ENCODE measurements at regions not wholly inside any gene's neighbourhood (a gene's known extent, or its start where the extent isn't known, plus 50 kb on each side); places are given as distances from the start of the nearest gene placed in this dataset.

DNA sequence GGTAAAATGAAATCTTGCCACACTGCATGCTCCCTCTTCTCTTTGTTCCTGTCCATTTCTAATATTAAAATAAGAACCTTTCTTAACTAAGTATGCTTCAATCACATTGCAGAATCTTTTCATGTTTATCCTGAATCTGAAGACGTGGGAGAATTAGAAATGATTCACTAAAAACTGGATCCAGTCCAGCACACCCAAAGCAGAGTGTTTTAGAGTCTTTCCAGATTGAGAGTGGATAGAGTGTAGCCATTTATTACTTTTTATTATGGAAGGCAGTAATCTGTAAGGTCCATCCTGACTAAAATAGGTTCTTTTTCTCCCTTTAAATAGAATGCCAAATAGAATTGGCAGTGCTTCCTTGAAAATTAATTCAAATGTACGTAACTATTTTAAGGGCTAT, 453.5 kb downstream of the TDRD3 start:
- no peak for TF ChIP-seq CTCF (conservative IDR thresholded peaks at IDR 0.05 in 1 of 2, IDR thresholded peaks at IDR 0.05 in 1 of 2; ENCODE audit: extremely low read depth in 1 of 2, insufficient read depth in 1 of 2, low read depth in 1 of 2, low read length in 2 of 2)
- no peak for TF ChIP-seq EZH2 (IDR thresholded peaks at IDR 0.05; ENCODE audit: borderline replicate concordance, low read length)

Measured in mammary epithelial cell (primary cell).